ENCODE measurements at regions not wholly inside any gene's neighbourhood (a gene's known extent, or its start where the extent isn't known, plus 50 kb on each side); places are given as distances from the start of the nearest gene placed in this dataset.
A peak's percentile ranks its signal among the peaks of the same experiment; 100 is the strongest.

DNA sequence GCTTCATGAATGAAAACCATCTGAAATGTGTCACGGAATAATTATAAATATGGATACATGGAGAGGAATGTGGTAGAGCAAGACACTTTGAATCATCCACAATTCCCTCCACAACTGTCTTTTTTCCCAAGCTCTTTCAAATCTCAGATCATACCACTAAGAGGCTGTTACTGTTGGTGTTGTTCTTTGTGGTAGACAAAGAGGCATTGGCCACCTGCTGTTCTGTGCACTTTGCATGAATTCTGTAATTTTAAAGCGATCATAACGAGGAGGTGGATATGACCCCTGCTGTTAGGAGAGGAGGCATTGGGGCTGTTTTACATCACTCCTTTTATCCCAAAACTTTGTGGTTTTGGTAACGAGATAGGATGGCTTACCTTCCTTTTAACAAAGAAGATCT, 141.2 kb upstream of the KLF6 start (continued):
- TF ChIP-seq, protein P1, sequence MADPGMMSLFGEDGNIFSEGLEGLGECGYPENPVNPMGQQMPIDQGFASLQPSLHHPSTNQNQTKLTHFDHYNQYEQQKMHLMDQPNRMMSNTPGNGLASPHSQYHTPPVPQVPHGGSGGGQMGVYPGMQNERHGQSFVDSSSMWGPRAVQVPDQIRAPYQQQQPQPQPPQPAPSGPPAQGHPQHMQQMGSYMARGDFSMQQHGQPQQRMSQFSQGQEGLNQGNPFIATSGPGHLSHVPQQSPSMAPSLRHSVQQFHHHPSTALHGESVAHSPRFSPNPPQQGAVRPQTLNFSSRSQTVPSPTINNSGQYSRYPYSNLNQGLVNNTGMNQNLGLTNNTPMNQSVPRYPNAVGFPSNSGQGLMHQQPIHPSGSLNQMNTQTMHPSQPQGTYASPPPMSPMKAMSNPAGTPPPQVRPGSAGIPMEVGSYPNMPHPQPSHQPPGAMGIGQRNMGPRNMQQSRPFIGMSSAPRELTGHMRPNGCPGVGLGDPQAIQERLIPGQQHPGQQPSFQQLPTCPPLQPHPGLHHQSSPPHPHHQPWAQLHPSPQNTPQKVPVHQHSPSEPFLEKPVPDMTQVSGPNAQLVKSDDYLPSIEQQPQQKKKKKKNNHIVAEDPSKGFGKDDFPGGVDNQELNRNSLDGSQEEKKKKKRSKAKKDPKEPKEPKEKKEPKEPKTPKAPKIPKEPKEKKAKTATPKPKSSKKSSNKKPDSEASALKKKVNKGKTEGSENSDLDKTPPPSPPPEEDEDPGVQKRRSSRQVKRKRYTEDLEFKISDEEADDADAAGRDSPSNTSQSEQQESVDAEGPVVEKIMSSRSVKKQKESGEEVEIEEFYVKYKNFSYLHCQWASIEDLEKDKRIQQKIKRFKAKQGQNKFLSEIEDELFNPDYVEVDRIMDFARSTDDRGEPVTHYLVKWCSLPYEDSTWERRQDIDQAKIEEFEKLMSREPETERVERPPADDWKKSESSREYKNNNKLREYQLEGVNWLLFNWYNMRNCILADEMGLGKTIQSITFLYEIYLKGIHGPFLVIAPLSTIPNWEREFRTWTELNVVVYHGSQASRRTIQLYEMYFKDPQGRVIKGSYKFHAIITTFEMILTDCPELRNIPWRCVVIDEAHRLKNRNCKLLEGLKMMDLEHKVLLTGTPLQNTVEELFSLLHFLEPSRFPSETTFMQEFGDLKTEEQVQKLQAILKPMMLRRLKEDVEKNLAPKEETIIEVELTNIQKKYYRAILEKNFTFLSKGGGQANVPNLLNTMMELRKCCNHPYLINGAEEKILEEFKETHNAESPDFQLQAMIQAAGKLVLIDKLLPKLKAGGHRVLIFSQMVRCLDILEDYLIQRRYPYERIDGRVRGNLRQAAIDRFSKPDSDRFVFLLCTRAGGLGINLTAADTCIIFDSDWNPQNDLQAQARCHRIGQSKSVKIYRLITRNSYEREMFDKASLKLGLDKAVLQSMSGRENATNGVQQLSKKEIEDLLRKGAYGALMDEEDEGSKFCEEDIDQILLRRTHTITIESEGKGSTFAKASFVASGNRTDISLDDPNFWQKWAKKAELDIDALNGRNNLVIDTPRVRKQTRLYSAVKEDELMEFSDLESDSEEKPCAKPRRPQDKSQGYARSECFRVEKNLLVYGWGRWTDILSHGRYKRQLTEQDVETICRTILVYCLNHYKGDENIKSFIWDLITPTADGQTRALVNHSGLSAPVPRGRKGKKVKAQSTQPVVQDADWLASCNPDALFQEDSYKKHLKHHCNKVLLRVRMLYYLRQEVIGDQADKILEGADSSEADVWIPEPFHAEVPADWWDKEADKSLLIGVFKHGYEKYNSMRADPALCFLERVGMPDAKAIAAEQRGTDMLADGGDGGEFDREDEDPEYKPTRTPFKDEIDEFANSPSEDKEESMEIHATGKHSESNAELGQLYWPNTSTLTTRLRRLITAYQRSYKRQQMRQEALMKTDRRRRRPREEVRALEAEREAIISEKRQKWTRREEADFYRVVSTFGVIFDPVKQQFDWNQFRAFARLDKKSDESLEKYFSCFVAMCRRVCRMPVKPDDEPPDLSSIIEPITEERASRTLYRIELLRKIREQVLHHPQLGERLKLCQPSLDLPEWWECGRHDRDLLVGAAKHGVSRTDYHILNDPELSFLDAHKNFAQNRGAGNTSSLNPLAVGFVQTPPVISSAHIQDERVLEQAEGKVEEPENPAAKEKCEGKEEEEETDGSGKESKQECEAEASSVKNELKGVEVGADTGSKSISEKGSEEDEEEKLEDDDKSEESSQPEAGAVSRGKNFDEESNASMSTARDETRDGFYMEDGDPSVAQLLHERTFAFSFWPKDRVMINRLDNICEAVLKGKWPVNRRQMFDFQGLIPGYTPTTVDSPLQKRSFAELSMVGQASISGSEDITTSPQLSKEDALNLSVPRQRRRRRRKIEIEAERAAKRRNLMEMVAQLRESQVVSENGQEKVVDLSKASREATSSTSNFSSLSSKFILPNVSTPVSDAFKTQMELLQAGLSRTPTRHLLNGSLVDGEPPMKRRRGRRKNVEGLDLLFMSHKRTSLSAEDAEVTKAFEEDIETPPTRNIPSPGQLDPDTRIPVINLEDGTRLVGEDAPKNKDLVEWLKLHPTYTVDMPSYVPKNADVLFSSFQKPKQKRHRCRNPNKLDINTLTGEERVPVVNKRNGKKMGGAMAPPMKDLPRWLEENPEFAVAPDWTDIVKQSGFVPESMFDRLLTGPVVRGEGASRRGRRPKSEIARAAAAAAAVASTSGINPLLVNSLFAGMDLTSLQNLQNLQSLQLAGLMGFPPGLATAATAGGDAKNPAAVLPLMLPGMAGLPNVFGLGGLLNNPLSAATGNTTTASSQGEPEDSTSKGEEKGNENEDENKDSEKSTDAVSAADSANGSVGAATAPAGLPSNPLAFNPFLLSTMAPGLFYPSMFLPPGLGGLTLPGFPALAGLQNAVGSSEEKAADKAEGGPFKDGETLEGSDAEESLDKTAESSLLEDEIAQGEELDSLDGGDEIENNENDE (IDR thresholded peaks at IDR 0.05; ENCODE audit: low read depth, low read length): no peak
- TF ChIP-seq SPI1 (IDR thresholded peaks at IDR 0.05; ENCODE audit: borderline replicate concordance, low read depth, low read length) (no peak), HSF4 (CRISPR knock-in tag; IDR thresholded peaks at IDR 0.05; ENCODE audit: borderline replicate concordance) (no peak), MTA1 (IDR thresholded peaks at IDR 0.05; ENCODE audit: borderline replicate concordance) (no peak), ZNF282 (CRISPR knock-in tag; IDR thresholded peaks at IDR 0.05) (no peak), NR4A1 (CRISPR knock-in tag; IDR thresholded peaks at IDR 0.05) (no peak), NR4A1 (tag; IDR thresholded peaks at IDR 0.05) (peak; percentile 74), ZNF408 (CRISPR knock-in tag; IDR thresholded peaks at IDR 0.05; ENCODE audit: low read depth) (no peak)
- TF ChIP-seq, protein P2, sequence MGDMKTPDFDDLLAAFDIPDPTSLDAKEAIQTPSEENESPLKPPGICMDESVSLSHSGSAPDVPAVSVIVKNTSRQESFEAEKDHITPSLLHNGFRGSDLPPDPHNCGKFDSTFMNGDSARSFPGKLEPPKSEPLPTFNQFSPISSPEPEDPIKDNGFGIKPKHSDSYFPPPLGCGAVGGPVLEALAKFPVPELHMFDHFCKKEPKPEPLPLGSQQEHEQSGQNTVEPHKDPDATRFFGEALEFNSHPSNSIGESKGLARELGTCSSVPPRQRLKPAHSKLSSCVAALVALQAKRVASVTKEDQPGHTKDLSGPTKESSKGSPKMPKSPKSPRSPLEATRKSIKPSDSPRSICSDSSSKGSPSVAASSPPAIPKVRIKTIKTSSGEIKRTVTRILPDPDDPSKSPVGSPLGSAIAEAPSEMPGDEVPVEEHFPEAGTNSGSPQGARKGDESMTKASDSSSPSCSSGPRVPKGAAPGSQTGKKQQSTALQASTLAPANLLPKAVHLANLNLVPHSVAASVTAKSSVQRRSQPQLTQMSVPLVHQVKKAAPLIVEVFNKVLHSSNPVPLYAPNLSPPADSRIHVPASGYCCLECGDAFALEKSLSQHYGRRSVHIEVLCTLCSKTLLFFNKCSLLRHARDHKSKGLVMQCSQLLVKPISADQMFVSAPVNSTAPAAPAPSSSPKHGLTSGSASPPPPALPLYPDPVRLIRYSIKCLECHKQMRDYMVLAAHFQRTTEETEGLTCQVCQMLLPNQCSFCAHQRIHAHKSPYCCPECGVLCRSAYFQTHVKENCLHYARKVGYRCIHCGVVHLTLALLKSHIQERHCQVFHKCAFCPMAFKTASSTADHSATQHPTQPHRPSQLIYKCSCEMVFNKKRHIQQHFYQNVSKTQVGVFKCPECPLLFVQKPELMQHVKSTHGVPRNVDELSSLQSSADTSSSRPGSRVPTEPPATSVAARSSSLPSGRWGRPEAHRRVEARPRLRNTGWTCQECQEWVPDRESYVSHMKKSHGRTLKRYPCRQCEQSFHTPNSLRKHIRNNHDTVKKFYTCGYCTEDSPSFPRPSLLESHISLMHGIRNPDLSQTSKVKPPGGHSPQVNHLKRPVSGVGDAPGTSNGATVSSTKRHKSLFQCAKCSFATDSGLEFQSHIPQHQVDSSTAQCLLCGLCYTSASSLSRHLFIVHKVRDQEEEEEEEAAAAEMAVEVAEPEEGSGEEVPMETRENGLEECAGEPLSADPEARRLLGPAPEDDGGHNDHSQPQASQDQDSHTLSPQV (IDR thresholded peaks at IDR 0.05): 0 out of 2 replicates have a peak, but pooled peaks have one; percentile 76
- TF ChIP-seq, protein P3, sequence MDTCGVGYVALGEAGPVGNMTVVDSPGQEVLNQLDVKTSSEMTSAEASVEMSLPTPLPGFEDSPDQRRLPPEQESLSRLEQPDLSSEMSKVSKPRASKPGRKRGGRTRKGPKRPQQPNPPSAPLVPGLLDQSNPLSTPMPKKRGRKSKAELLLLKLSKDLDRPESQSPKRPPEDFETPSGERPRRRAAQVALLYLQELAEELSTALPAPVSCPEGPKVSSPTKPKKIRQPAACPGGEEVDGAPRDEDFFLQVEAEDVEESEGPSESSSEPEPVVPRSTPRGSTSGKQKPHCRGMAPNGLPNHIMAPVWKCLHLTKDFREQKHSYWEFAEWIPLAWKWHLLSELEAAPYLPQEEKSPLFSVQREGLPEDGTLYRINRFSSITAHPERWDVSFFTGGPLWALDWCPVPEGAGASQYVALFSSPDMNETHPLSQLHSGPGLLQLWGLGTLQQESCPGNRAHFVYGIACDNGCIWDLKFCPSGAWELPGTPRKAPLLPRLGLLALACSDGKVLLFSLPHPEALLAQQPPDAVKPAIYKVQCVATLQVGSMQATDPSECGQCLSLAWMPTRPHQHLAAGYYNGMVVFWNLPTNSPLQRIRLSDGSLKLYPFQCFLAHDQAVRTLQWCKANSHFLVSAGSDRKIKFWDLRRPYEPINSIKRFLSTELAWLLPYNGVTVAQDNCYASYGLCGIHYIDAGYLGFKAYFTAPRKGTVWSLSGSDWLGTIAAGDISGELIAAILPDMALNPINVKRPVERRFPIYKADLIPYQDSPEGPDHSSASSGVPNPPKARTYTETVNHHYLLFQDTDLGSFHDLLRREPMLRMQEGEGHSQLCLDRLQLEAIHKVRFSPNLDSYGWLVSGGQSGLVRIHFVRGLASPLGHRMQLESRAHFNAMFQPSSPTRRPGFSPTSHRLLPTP (IDR thresholded peaks at IDR 0.05; ENCODE audit: borderline replicate concordance, extremely low read depth, insufficient read length): no peak

Measured in K562 (cell line).